H1 (cell line): ENCODE measurements at regions not wholly inside any gene's neighbourhood (a gene's known extent, or its start where the extent isn't known, plus 50 kb on each side); places are given as distances from the start of the nearest gene placed in this dataset.

Experiments used
- CTCF ChIA-PET: fragments of 300-600 bp; sonication (Branson Sonifier 250); formaldehyde crosslinking; loops from one replicate; lab custom pipeline; 2021; ENCODE audit not compliant: partially characterized antibody; lab: Charles Lee
- POLR2A ChIA-PET: fragments of 300-600 bp; sonication (Branson Sonifier 250); formaldehyde crosslinking; loops from one replicate; lab custom pipeline; 2021; ENCODE audit warnings: inconsistent platforms; ENCODE audit not compliant: partially characterized antibody; lab: Charles Lee
- DNase-seq, 2 experiments: peaks; one replicate each; pipeline versions ENCODE4 v3.0.0 to v3.0.0-alpha.2; 2010 to 2022; ENCODE audit warnings: low spot score in 2 of 2, low read depth in 1 of 2, mixed read lengths in 1 of 2
- FAIRE-seq: peaks from 2 replicates; lab custom pipeline; 2011; peaks lifted over from hg19 to GRCh38; lab: Jason Lieb, UNC
- H2AFZ ChIP-seq: 2 replicates; pipeline ENCODE4 v1.8.1; 2012; ENCODE audit warnings: low read length, inconsistent platforms
- H2AK5ac ChIP-seq: 2 replicates; pipeline ENCODE4 v1.6.1; 2013; ENCODE audit warnings: low read depth, low read length
- H2BK120ac ChIP-seq: replicated peaks from 2 replicates; pipeline ENCODE3; 2013; ENCODE audit warnings: low read depth, low read length, inconsistent platforms
- H2BK12ac ChIP-seq: 2 replicates; pipeline ENCODE4 v1.6.1; 2013; ENCODE audit warnings: low read depth, low read length
- H2BK15ac ChIP-seq: 2 replicates; pipeline ENCODE4 v1.6.1; 2013; ENCODE audit warnings: low read length
- H2BK20ac ChIP-seq: 2 replicates; pipeline ENCODE4 v1.6.1; 2013; ENCODE audit warnings: low read length
- H2BK5ac ChIP-seq: 2 replicates; pipeline ENCODE4 v1.6.1; 2013; ENCODE audit warnings: low read depth, low read length
- H3K14ac ChIP-seq: 2 replicates; pipeline ENCODE4 v1.6.1; 2013; ENCODE audit warnings: inconsistent platforms; ENCODE audit not compliant: insufficient read length
- H3K18ac ChIP-seq: 2 replicates; pipeline ENCODE4 v1.6.1; 2013; ENCODE audit warnings: low read length; ENCODE audit errors: extremely low read depth
- H3K23ac ChIP-seq: 2 replicates; pipeline ENCODE4 v1.6.1; 2013; ENCODE audit warnings: inconsistent platforms; ENCODE audit not compliant: insufficient read length
- H3K23me2 ChIP-seq: 2 replicates; pipeline ENCODE4 v1.6.1; 2013; ENCODE audit warnings: low read depth, low read length
- H3K27ac ChIP-seq: 2 replicates; pipeline ENCODE4 v1.6.1; 2011; ENCODE audit warnings: low read depth, low read length, inconsistent platforms
- H3K27me3 ChIP-seq, 4 experiments: replicated peaks in 1 of 4; 1 replicate in 1 of 4; 2 replicates in 3 of 4; pipeline versions ENCODE4 v1.6.1 to v1.8.1; 2011 to 2013; ENCODE audit warnings: low read length in 3 of 4, mild to moderate bottlenecking in 3 of 4, inconsistent platforms in 2 of 4, mixed read lengths in 2 of 4, moderate library complexity in 1 of 4; ENCODE audit not compliant: control insufficient read depth in 3 of 4, insufficient read depth in 3 of 4; ENCODE audit errors: extremely low read depth in 1 of 4
- H3K36me3 ChIP-seq, 4 experiments: 2 replicates each; pipeline versions ENCODE4 v1.6.1 to v1.8.1; 2011 to 2013; ENCODE audit warnings: mild to moderate bottlenecking in 4 of 4, low read length in 3 of 4, moderate library complexity in 2 of 4, control low read depth in 1 of 4, inconsistent platforms in 1 of 4; ENCODE audit not compliant: insufficient read depth in 4 of 4, control insufficient read depth in 2 of 4
- H3K4ac ChIP-seq: replicated peaks from 2 replicates; pipeline ENCODE3; 2013; ENCODE audit warnings: low read length, low read depth, mixed read lengths, inconsistent platforms; ENCODE audit not compliant: insufficient read length
- H3K4me1 ChIP-seq, 4 experiments: replicated peaks in 1 of 4; 1 replicate in 1 of 4; 2 replicates in 3 of 4; pipeline versions ENCODE4 v1.6.1 to v1.8.1; 2011 to 2013; ENCODE audit warnings: low read length in 3 of 4, inconsistent platforms in 2 of 4, mixed read lengths in 1 of 4; ENCODE audit not compliant: insufficient read depth in 4 of 4, control insufficient read depth in 3 of 4
- H3K4me2 ChIP-seq, 2 experiments: 2 replicates each; pipeline versions ENCODE4 v1.6.1 to v1.8.1; 2011 to 2013; ENCODE audit warnings: low read depth in 2 of 2, low read length in 2 of 2, control low read depth in 1 of 2, inconsistent platforms in 1 of 2, mild to moderate bottlenecking in 1 of 2; ENCODE audit not compliant: insufficient read depth in 1 of 2
- H3K4me3 ChIP-seq, 4 experiments: fragments of 200-600, 300-600 bp in 1 of 4; sonication (generic), shearing (Covaris generic), sonication (Bioruptor Twin) in 1 of 4; 2 replicates each; pipeline versions ENCODE4 v1.5.1 to v1.8.1; 2011 to 2016; ENCODE audit warnings: low read length in 4 of 4, low read depth in 3 of 4, control low read depth in 2 of 4, inconsistent platforms in 2 of 4, mild to moderate bottlenecking in 2 of 4, mixed read lengths in 1 of 4, moderate library complexity in 1 of 4; ENCODE audit not compliant: insufficient read depth in 2 of 4; ENCODE audit errors: extremely low read depth in 1 of 4
- H3K56ac ChIP-seq: replicated peaks from 2 replicates; pipeline ENCODE3; 2013; ENCODE audit warnings: low read depth, mild to moderate bottlenecking, mixed read lengths, low read length, inconsistent platforms; ENCODE audit not compliant: insufficient read length
- H3K79me1 ChIP-seq: 2 replicates; pipeline ENCODE4 v1.6.1; 2013; ENCODE audit warnings: low read depth, low read length, control low read depth
- H3K79me2 ChIP-seq, 2 experiments: 2 replicates each; pipeline versions ENCODE4 v1.6.1 to v1.8.1; 2012 to 2013; ENCODE audit warnings: low read length in 2 of 2, mild to moderate bottlenecking in 2 of 2, inconsistent platforms in 1 of 2; ENCODE audit not compliant: insufficient read depth in 2 of 2, control insufficient read depth in 1 of 2
- H3K9ac ChIP-seq, 4 experiments: replicated peaks in 1 of 4; 1 replicate in 1 of 4; 2 replicates in 3 of 4; pipeline versions ENCODE4 v1.6.1 to v1.8.1; 2011 to 2013; ENCODE audit warnings: low read depth in 3 of 4, low read length in 3 of 4, control low read depth in 2 of 4, mild to moderate bottlenecking in 2 of 4, moderate library complexity in 2 of 4, inconsistent platforms in 1 of 4; ENCODE audit errors: extremely low read depth in 1 of 4
- H3K9me3 ChIP-seq, 2 experiments: 2 replicates each; pipeline versions ENCODE4 v1.6.1 to v1.8.1; 2012 to 2013; ENCODE audit warnings: mild to moderate bottlenecking in 2 of 2, moderate library complexity in 2 of 2, control low read depth in 1 of 2, inconsistent platforms in 1 of 2, low read depth in 1 of 2, low read length in 1 of 2, mixed read lengths in 1 of 2; ENCODE audit not compliant: insufficient read depth in 2 of 2
- H4K20me1 ChIP-seq, 2 experiments: replicated peaks in 1 of 2; 2 replicates each; pipeline versions ENCODE3 to v1.8.1; 2011 to 2013; ENCODE audit warnings: inconsistent platforms in 2 of 2, low read length in 2 of 2, mild to moderate bottlenecking in 1 of 2; ENCODE audit not compliant: insufficient read depth in 2 of 2, control insufficient read depth in 1 of 2
- H4K5ac ChIP-seq: 2 replicates; pipeline ENCODE4 v1.6.1; 2013; ENCODE audit warnings: low read length, low read depth, mixed read lengths, inconsistent platforms; ENCODE audit not compliant: insufficient read length
- H4K8ac ChIP-seq: 2 replicates; pipeline ENCODE4 v1.8.0; 2013; ENCODE audit warnings: mild to moderate bottlenecking, moderate library complexity, low read length, inconsistent platforms; ENCODE audit not compliant: insufficient read depth; ENCODE audit errors: extremely low read depth
- H4K91ac ChIP-seq: replicated peaks from 2 replicates; pipeline ENCODE3; 2013; ENCODE audit warnings: low read length, mixed read lengths, inconsistent platforms; ENCODE audit not compliant: insufficient read length
- RAD21 ChIP-seq, 2 experiments: IDR thresholded peaks in 1 of 2; conservative IDR thresholded peaks in 1 of 2; 2 replicates each; pipeline ENCODE4 v1.6.1; 2011; ENCODE audit warnings: low read depth in 2 of 2, low read length in 2 of 2, improper control_type of control experiment in 1 of 2, inconsistent platforms in 1 of 2, mild to moderate bottlenecking in 1 of 2, moderate library complexity in 1 of 2
- TCF12 ChIP-seq: IDR thresholded peaks from 2 replicates; pipeline ENCODE4 v1.6.1; 2011; ENCODE audit warnings: low read depth, mild to moderate bottlenecking, low read length
- WGBS, 2 experiments: shearing (Covaris generic) in 1 of 2; methylation state at CpG; one replicate each; pipeline versions ENCODE4 v1.1.6 to v1.1.7; 2013 to 2015; ENCODE audit warnings: low lambda C conversion rate in 2 of 2, mixed read lengths in 2 of 2, inconsistent platforms in 1 of 2, low coverage in 1 of 2, missing lambda C conversion rate in 1 of 2; ENCODE audit not compliant: insufficient replicate concordance in 2 of 2, insufficient coverage in 1 of 2, insufficient read length in 1 of 2; ENCODE audit errors: extremely low coverage in 1 of 2, missing lambda C conversion rate in 1 of 2; 5-methylcytosine and 5-hydroxymethylcytosine counted together

DNA sequence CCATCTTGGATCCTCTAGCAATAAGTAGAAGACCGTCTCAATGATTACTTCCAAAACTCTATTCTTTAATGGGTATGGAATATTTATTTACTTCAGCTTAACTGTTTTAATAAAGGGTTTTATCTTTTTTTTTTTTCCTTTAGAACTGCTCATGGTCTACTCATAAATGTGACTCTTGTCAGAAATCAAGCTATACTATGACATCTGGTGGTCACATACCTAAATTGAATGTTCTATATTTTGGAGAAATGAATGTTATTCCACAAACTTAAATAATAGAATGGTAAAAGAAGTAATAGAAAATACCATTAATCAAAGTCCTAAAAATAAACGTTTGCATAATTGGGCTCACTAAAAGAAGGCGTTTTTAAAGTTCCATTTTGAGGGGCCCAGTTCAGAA lies 131.2 kb upstream of the PLCXD3 start:
- ChIA-PET CTCF (interaction anchor here (0.7 to 4.4 kb wide), 15 partner anchors 11 to 736 kb away, joined by 3 to 29 read pairs (median 3); no protein-coding TSS in a partner anchor), POLR2A (no interaction called here)

More for the DNA sequence above, 131.2 kb upstream of the PLCXD3 start:
- H3K27me3 ChIP-seq = no peaks in the 10 kb centered on the region; a peak in 1 of 7 replicates
- no peak overlapping the region for H4K91ac ChIP-seq
- no peaks in the 10 kb centered on the region for H3K79me1 ChIP-seq
- no peak overlapping the region for H2BK20ac ChIP-seq
- H3K18ac ChIP-seq = no peak overlapping the region
- H3K36me3 ChIP-seq = no peaks in the 10 kb centered on the region
- H3K23me2 ChIP-seq = no peaks in the 10 kb centered on the region
- no peak overlapping the region for H2AFZ ChIP-seq
- no peak overlapping the region for H3K27ac ChIP-seq
- H4K5ac ChIP-seq = no peak overlapping the region
- no peak overlapping the region for H4K8ac ChIP-seq
- no peak overlapping the region for H2BK120ac ChIP-seq
- no peak overlapping the region for H3K9ac ChIP-seq
- H3K9me3 ChIP-seq = no peaks in the 10 kb centered on the region
- no peak for DNase-seq
- no peak overlapping the region for H2AK5ac ChIP-seq
- no peak overlapping the region for H3K56ac ChIP-seq
- H2BK5ac ChIP-seq = no peak overlapping the region
- peaks cover 0 to 3% (median 0%) of the 10 kb centered on the region in 4 experiments; a peak in 2 of 7 replicates for H3K4me1 ChIP-seq
- no peaks in the 10 kb centered on the region for H3K79me2 ChIP-seq
- TF ChIP-seq RAD21 (IDR thresholded peaks at IDR 0.05 in 1 of 2, conservative IDR thresholded peaks at IDR 0.05 in 1 of 2; ENCODE audit: low read depth in 2 of 2, low read length in 2 of 2) = peak in 1 of 2 experiments; percentile 46; a peak in 3 of 4 replicates
- TF ChIP-seq TCF12 = no peak
- TF ChIP-seq, all 59 proteins: peak for 1
- Histone ChIP-seq H3K14ac (no peak overlapping the region), H3K23ac (no peak overlapping the region), H3K4me2 (no peak overlapping the region), H2BK15ac (no peak overlapping the region), H3K4me3 (no peak overlapping the region), H2BK12ac (no peak overlapping the region), H3K4ac (no peak overlapping the region), H4K20me1 (no peaks in the 10 kb centered on the region)
- 69% methylated on average over 3 of the region's 3 CpGs; no CpG with 5 or more reads in 1 of the 2 experiments for WGBS, 2 experiments
- FAIRE-seq = no peak
